ENCODE measurements at regions not wholly inside any gene's neighbourhood (a gene's known extent, or its start where the extent isn't known, plus 50 kb on each side); places are given as distances from the start of the nearest gene placed in this dataset.

DNA sequence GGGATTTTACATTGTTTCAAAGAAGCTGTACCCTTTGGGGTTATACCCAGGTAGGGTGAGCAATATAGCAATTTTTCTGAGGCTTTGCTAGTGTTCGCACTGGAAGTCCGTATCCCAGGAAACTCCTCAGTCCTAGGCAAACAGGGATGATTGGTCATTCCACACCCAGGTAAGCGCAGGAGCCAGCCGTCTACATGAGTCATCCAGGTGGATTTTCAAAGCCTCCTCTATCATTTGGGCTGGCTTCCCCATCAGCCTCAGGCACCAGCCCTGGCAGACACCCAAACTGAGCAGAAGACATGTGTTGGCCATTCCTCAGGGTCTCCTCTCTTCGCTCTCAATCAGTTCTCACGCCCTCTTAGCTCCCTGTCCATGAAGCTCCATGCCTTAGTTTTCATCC, 135.6 kb downstream of the AIPL1 start:
- DNase-seq (ENCODE audit: extremely low read depth in 1 of 4, low spot score in 3 of 4) (no peak), ATAC-seq (no peak), FAIRE-seq (no peak)
- Histone ChIP-seq H3K9me1 (ENCODE audit: control insufficient read depth, insufficient read depth, low read length) (no peaks in the 10 kb centered on the region), H3K4me2 (ENCODE audit: insufficient read depth, low read length) (no peak overlapping the region), H3K27me3 (ENCODE audit: control insufficient read depth in 2 of 2, insufficient read depth in 2 of 2, low read length in 2 of 2) (no peaks in the 10 kb centered on the region), H3K36me3 (ENCODE audit: control insufficient read depth, insufficient read depth, low read length) (no peaks in the 10 kb centered on the region), H3K27ac (ENCODE audit: extremely low read depth, low read depth, low read length) (no peak overlapping the region), H3K9ac (ENCODE audit: insufficient read depth in 1 of 2, low read depth in 2 of 2, low read length in 2 of 2) (no peak overlapping the region), H3K4me3 (no peak overlapping the region), H2AFZ (ENCODE audit: low read depth, low read length) (no peak overlapping the region), H3K4me1 (replicated peaks in 1 of 2; ENCODE audit: control insufficient read depth in 2 of 2, insufficient read depth in 2 of 2, low read length in 2 of 2) (no peaks in the 10 kb centered on the region), H4K20me1 (replicated peaks; ENCODE audit: control insufficient read depth, insufficient read depth, low read length) (0 out of 2 replicates have a peak, but pooled peaks cover 4% of the 10 kb centered on the region), H3K79me2 (ENCODE audit: control insufficient read depth, insufficient read depth, low read length) (no peaks in the 10 kb centered on the region), H3K9me3 (replicated peaks; ENCODE audit: control insufficient read depth, insufficient read depth, low read depth, low read length) (no peaks in the 10 kb centered on the region)
- ChIA-PET POLR2A (no interaction called here), CTCF (ENCODE audit: low intra/inter-chr PET ratio) (no interaction called here)
- TF ChIP-seq CCNT2 (IDR thresholded peaks at IDR 0.05; ENCODE audit: borderline replicate concordance, extremely low read depth, insufficient read length, low read depth, low read length) (no peak), ZNF354B (CRISPR knock-in tag; IDR thresholded peaks at IDR 0.05) (no peak), ZNF133 (CRISPR knock-in tag; IDR thresholded peaks at IDR 0.05) (no peak), EWSR1 (IDR thresholded peaks at IDR 0.05; ENCODE audit: borderline replicate concordance, low read depth, partially characterized antibody) (no peak), CEBPB (tag; IDR thresholded peaks at IDR 0.05) (no peak), PHF20 (IDR thresholded peaks at IDR 0.05; ENCODE audit: partially characterized antibody) (no peak), POLR2H (tag; IDR thresholded peaks at IDR 0.05; ENCODE audit: low read depth) (no peak), NR1H2 (CRISPR knock-in tag; IDR thresholded peaks at IDR 0.05) (no peak), MXI1 (IDR thresholded peaks at IDR 0.05; ENCODE audit: low read depth, low read length) (no peak), ZNF830 (CRISPR knock-in tag; IDR thresholded peaks at IDR 0.05) (no peak), ZNF445 (CRISPR knock-in tag; IDR thresholded peaks at IDR 0.05; ENCODE audit: low read depth) (no peak), RBFOX2 (IDR thresholded peaks at IDR 0.05; ENCODE audit: low read depth, low read length) (no peak)
- TF ChIP-seq, protein P1, sequence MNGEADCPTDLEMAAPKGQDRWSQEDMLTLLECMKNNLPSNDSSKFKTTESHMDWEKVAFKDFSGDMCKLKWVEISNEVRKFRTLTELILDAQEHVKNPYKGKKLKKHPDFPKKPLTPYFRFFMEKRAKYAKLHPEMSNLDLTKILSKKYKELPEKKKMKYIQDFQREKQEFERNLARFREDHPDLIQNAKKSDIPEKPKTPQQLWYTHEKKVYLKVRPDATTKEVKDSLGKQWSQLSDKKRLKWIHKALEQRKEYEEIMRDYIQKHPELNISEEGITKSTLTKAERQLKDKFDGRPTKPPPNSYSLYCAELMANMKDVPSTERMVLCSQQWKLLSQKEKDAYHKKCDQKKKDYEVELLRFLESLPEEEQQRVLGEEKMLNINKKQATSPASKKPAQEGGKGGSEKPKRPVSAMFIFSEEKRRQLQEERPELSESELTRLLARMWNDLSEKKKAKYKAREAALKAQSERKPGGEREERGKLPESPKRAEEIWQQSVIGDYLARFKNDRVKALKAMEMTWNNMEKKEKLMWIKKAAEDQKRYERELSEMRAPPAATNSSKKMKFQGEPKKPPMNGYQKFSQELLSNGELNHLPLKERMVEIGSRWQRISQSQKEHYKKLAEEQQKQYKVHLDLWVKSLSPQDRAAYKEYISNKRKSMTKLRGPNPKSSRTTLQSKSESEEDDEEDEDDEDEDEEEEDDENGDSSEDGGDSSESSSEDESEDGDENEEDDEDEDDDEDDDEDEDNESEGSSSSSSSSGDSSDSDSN (IDR thresholded peaks at IDR 0.05; ENCODE audit: borderline replicate concordance in 1 of 2, low read depth in 2 of 2, low read length in 2 of 2): no peak
- in situ Hi-C loops (cut with MboI): no loop called here
- BruUV-seq (replicated peaks): no TSS peak
- 0% methylated on average over 6 of the region's 6 CpGs for WGBS (ENCODE audit: insufficient coverage, low coverage, missing lambda C conversion rate)
- intact Hi-C loops (cut with micrococcal nuclease): no loop called here

Measured in K562 (cell line).